IMR-90 (cell line): ENCODE measurements at regions not wholly inside any gene's neighbourhood (a gene's known extent, or its start where the extent isn't known, plus 50 kb on each side); places are given as distances from the start of the nearest gene placed in this dataset.

Source experiments
- ATAC-seq: fragments of 200-7000 bp; cut with Tn5 transposase; 2 replicates; pipeline ENCODE4 v1.9.1; 2020; ENCODE audit warnings: low read depth, mild to moderate bottlenecking, moderate library complexity
- BruUV-seq: library from RNA; stranded (reverse); fragments of 400-500 nt; replicated peaks from 2 replicates; lab custom pipeline; 2021; lab: Mats Ljungman, UMichigan
- CTCF ChIA-PET: fragments of 300-600 bp; formaldehyde crosslinking; extraction: SDS; loops from one replicate; lab custom pipeline; 2021; ENCODE audit warnings: antibody characterized with exemption; lab: Yijun Ruan, JAX
- POLR2A ChIA-PET: fragments of 300-600 bp; sonication (Branson Sonifier 250); formaldehyde crosslinking; loops from one replicate; lab custom pipeline; 2022; ENCODE audit warnings: antibody characterized with exemption; ENCODE audit not compliant: unreplicated experiment; lab: Charles Lee
- DNase-seq: peaks from one replicate; pipeline ENCODE4 v3.0.0; 2013
- H2AFZ ChIP-seq: replicated peaks from 2 replicates; pipeline ENCODE3; 2013; ENCODE audit warnings: low read length, mild to moderate bottlenecking; ENCODE audit not compliant: poor library complexity
- H2AK5ac ChIP-seq: 2 replicates; pipeline ENCODE4 v1.6.1; 2013; ENCODE audit warnings: low read depth, low read length, inconsistent platforms
- H2AK9ac ChIP-seq: replicated peaks from 2 replicates; pipeline ENCODE3; 2013; ENCODE audit warnings: mild to moderate bottlenecking, low read depth, low read length, moderate library complexity; ENCODE audit not compliant: poor library complexity
- H2BK120ac ChIP-seq: 2 replicates; pipeline ENCODE4 v1.6.1; 2013; ENCODE audit warnings: low read depth, low read length, inconsistent platforms
- H2BK15ac ChIP-seq: 3 replicates; pipeline ENCODE4 v1.6.1; 2013; ENCODE audit warnings: low read depth, low read length, inconsistent platforms
- H2BK20ac ChIP-seq: 2 replicates; pipeline ENCODE4 v1.6.1; 2013; ENCODE audit warnings: low read depth, mild to moderate bottlenecking, inconsistent platforms, low read length, moderate library complexity
- H2BK5ac ChIP-seq: 2 replicates; pipeline ENCODE4 v1.6.1; 2013; ENCODE audit warnings: mild to moderate bottlenecking, low read depth, low read length, inconsistent platforms; ENCODE audit not compliant: poor library complexity, severe bottlenecking
- H3K14ac ChIP-seq: replicated peaks from 2 replicates; pipeline ENCODE4 v1.6.1; 2013; ENCODE audit warnings: low read depth, low read length, inconsistent platforms
- H3K18ac ChIP-seq: 2 replicates; pipeline ENCODE4 v1.6.1; 2013; ENCODE audit warnings: low read depth, low read length, control low read depth
- H3K23ac ChIP-seq: 2 replicates; pipeline ENCODE4 v1.6.1; 2013; ENCODE audit warnings: low read depth, low read length, inconsistent platforms
- H3K27ac ChIP-seq: 2 replicates; pipeline ENCODE4 v1.5.1; 2013; ENCODE audit warnings: mild to moderate bottlenecking, control low read depth, low read length; ENCODE audit not compliant: insufficient read depth
- H3K27me3 ChIP-seq: 2 replicates; pipeline ENCODE4 v1.6.1; 2013; ENCODE audit warnings: low read length; ENCODE audit not compliant: control insufficient read depth, insufficient read depth
- H3K36me3 ChIP-seq: 2 replicates; pipeline ENCODE4 v1.6.1; 2013; ENCODE audit warnings: low read length, mixed read lengths; ENCODE audit not compliant: control insufficient read depth, insufficient read depth
- H3K4ac ChIP-seq: 2 replicates; pipeline ENCODE4 v1.6.1; 2013; ENCODE audit warnings: low read depth, low read length, inconsistent platforms
- H3K4me1 ChIP-seq: 2 replicates; pipeline ENCODE4 v1.6.1; 2013; ENCODE audit warnings: low read length, mixed read lengths; ENCODE audit not compliant: control insufficient read depth, insufficient read depth
- H3K4me2 ChIP-seq: 2 replicates; pipeline ENCODE4 v1.6.1; 2013; ENCODE audit warnings: low read depth, mild to moderate bottlenecking, control low read depth, low read length, moderate library complexity
- H3K4me3 ChIP-seq: 2 replicates; pipeline ENCODE4 v1.5.1; 2013; ENCODE audit warnings: low read depth, mild to moderate bottlenecking, control low read depth, low read length, moderate library complexity; ENCODE audit not compliant: insufficient read depth
- H3K56ac ChIP-seq: 2 replicates; pipeline ENCODE4 v1.6.1; 2013; ENCODE audit warnings: low read length, inconsistent platforms; ENCODE audit not compliant: insufficient read depth; ENCODE audit errors: extremely low read depth
- H3K79me1 ChIP-seq, 2 experiments: 2 replicates each; pipeline ENCODE4 v1.6.1; 2013; ENCODE audit warnings: low read length in 2 of 2, inconsistent platforms in 1 of 2, low read depth in 1 of 2
- H3K9ac ChIP-seq: 2 replicates; pipeline ENCODE4 v1.6.1; 2013; ENCODE audit warnings: low read depth, low read length, control low read depth
- H3K9me1 ChIP-seq: 2 replicates; pipeline ENCODE4 v1.6.1; 2013; ENCODE audit warnings: low read length, inconsistent platforms; ENCODE audit not compliant: insufficient read depth
- H3K9me3 ChIP-seq: 2 replicates; pipeline ENCODE4 v1.6.1; 2013; ENCODE audit warnings: low read length; ENCODE audit not compliant: control insufficient read depth, insufficient read depth
- H4K20me1 ChIP-seq: 2 replicates; pipeline ENCODE4 v1.6.1; 2013; ENCODE audit warnings: low read length, inconsistent platforms; ENCODE audit not compliant: insufficient read depth
- H4K5ac ChIP-seq: 2 replicates; pipeline ENCODE4 v1.6.1; 2013; ENCODE audit warnings: mild to moderate bottlenecking, low read depth, low read length, control low read depth
- H4K8ac ChIP-seq, 2 experiments: 2 replicates each; pipeline ENCODE4 v1.6.1; 2013; ENCODE audit warnings: low read depth in 2 of 2, low read length in 2 of 2, control low read depth in 1 of 2, inconsistent platforms in 1 of 2
- H4K91ac ChIP-seq: 2 replicates; pipeline ENCODE4 v1.6.1; 2013; ENCODE audit warnings: low read depth, low read length, inconsistent platforms; ENCODE audit not compliant: insufficient read depth
- CEBPB ChIP-seq: IDR thresholded peaks from 2 replicates; pipeline ENCODE4 v1.6.1; 2012; ENCODE audit warnings: low read depth, low read length, improper control_type of control experiment
- MXI1 ChIP-seq: IDR thresholded peaks from 2 replicates; pipeline ENCODE4 v1.6.1; 2012; ENCODE audit warnings: low read depth, mild to moderate bottlenecking, low read length, moderate library complexity, borderline replicate concordance
- POLR2A ChIP-seq: IDR thresholded peaks from 2 replicates; pipeline ENCODE4 v1.6.1; 2012; ENCODE audit warnings: mild to moderate bottlenecking, low read depth, low read length
- WGBS, 2 experiments: methylation state at CpG; one replicate each; pipeline versions ENCODE4 v1.1.5 to v1.1.7; 2013; ENCODE audit warnings: missing lambda C conversion rate in 2 of 2; ENCODE audit not compliant: insufficient read length in 1 of 2; ENCODE audit errors: extremely low coverage in 2 of 2; 5-methylcytosine and 5-hydroxymethylcytosine counted together
- dilution Hi-C: fragments of 300-500 bp; cut with HindIII; formaldehyde crosslinking; loops from one replicate; pipeline ENCODE4 v1.14.3; 2018; ENCODE audit warnings: low sequenced_read_pairs; ENCODE audit not compliant: unreplicated experiment
- in situ Hi-C: fragments of 300-500 bp; cut with MboI; formaldehyde crosslinking; loops from 3 replicates; pipeline ENCODE4 v1.14.3; 2019; ENCODE audit warnings: low sequenced_read_pairs, inconsistent platforms, mixed read lengths
- intact Hi-C: fragments of 100-400 bp; cut with micrococcal nuclease; formaldehyde crosslinking; loops from 2 replicates; pipeline ENCODE4 v1.10.0; 2022

DNA sequence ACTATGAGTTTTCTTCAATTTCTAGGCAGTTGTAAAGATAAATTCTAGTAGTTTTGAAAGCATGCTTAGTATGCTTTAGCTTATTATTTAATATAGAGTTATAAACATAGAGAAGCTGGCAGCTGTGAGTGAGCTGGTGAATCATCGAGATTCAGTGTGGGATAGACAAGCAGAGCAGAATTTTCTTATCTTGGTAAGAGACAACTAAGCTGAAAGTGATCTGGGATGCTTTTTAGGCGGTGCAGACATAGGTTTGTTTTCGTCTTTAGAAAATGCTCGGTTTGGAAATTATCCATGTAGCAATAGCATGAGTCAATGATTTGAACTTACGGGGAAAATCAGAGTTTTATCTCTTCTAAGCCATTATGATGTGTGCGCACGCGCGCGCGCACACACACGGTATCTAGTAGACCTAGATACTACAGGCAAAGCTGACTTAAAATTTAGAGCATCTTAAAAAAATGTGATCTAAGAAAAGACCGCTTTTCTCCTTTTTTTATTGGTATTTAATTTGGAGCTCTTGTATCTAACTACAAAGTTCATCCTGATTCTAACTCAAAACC lies 128.3 kb upstream of the MAP3K7 start:
- no peak overlapping the region for H3K9ac ChIP-seq
- 0% methylated on average over 3 of the region's 13 CpGs; no CpG with 5 or more reads in 1 of the 2 experiments for WGBS, 2 experiments

More for the DNA sequence above, 128.3 kb upstream of the MAP3K7 start:
- H3K14ac ChIP-seq = no peak overlapping the region
- H3K4me3 ChIP-seq = no peak overlapping the region
- in situ Hi-C loops (no loop called here), dilution Hi-C loops (no loop called here), intact Hi-C loops (no loop called here)
- no peak overlapping the region for H3K4me2 ChIP-seq
- H4K8ac ChIP-seq = no peak overlapping the region
- no peak overlapping the region for H4K91ac ChIP-seq
- H3K56ac ChIP-seq = no peak overlapping the region
- H3K23ac ChIP-seq = no peak overlapping the region
- H2BK20ac ChIP-seq = no peak overlapping the region
- no peak overlapping the region for H3K4ac ChIP-seq
- no peak overlapping the region for H2AK9ac ChIP-seq
- no peak overlapping the region for H4K5ac ChIP-seq
- peak; percentile 84 for DNase-seq
- H2BK15ac ChIP-seq = no peak overlapping the region
- no peaks in the 10 kb centered on the region for H3K9me3 ChIP-seq
- ChIA-PET POLR2A (no interaction called here), CTCF (no interaction called here)
- BruUV-seq = no TSS peak
- no peak overlapping the region for H2AK5ac ChIP-seq
- H3K27ac ChIP-seq = no peak overlapping the region
- no peak overlapping the region for H3K18ac ChIP-seq
- H2AFZ ChIP-seq = no peak overlapping the region
- no peaks in the 10 kb centered on the region for H4K20me1 ChIP-seq
- H3K4me1 ChIP-seq = no peaks in the 10 kb centered on the region
- H2BK5ac ChIP-seq = no peak overlapping the region
- no peaks in the 10 kb centered on the region for H3K79me1 ChIP-seq
- no peaks in the 10 kb centered on the region for H3K36me3 ChIP-seq
- H3K27me3 ChIP-seq = no peaks in the 10 kb centered on the region; the same call in 1 of the 2 replicates
- no peaks in the 10 kb centered on the region for H3K9me1 ChIP-seq
- no peak overlapping the region for H2BK120ac ChIP-seq
- TF ChIP-seq POLR2A (no peak), MXI1 (no peak), CEBPB (peak; percentile 44; the same call in 1 of the 2 replicates)
- ATAC-seq = peak; percentile 88
